ENCODE measurements at regions not wholly inside any gene's neighbourhood (a gene's known extent, or its start where the extent isn't known, plus 50 kb on each side); places are given as distances from the start of the nearest gene placed in this dataset.

DNA sequence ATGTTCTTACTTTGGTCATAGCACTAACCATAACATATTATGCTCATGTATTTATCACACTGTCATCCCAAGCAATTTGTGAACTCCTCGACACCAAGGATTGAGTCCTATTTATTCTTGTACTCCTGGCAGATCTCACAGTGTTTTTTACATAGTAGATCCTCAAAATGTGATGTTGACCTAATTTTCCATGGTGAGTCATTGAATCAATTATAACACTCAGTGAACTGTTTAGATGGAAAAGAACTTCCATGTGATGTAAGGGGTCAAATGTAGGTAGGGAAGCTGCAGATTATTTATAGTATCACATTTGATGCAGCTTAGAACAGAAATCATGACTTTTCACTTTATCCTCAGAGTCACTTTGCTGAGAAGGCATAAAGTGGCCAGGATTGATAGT is 281.9 kb upstream of the ADAMTS5 start:
- Histone ChIP-seq H3K9me3 (ENCODE audit: low read depth) (no peaks in the 10 kb centered on the region), H3K4me1 (ENCODE audit: low read depth) (no peaks in the 10 kb centered on the region), H3K36me3 (no peaks in the 10 kb centered on the region), H3K4me3 (no peak overlapping the region), H3K27ac (no peak overlapping the region), H3K27me3 (no peaks in the 10 kb centered on the region)
- TF ChIP-seq, protein P1, sequence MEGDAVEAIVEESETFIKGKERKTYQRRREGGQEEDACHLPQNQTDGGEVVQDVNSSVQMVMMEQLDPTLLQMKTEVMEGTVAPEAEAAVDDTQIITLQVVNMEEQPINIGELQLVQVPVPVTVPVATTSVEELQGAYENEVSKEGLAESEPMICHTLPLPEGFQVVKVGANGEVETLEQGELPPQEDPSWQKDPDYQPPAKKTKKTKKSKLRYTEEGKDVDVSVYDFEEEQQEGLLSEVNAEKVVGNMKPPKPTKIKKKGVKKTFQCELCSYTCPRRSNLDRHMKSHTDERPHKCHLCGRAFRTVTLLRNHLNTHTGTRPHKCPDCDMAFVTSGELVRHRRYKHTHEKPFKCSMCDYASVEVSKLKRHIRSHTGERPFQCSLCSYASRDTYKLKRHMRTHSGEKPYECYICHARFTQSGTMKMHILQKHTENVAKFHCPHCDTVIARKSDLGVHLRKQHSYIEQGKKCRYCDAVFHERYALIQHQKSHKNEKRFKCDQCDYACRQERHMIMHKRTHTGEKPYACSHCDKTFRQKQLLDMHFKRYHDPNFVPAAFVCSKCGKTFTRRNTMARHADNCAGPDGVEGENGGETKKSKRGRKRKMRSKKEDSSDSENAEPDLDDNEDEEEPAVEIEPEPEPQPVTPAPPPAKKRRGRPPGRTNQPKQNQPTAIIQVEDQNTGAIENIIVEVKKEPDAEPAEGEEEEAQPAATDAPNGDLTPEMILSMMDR (IDR thresholded peaks at IDR 0.05; ENCODE audit: low read depth, low read length), result no peak
- no peak for DNase-seq (ENCODE audit: low read depth in 1 of 2, low spot score in 1 of 2)

DNA sequence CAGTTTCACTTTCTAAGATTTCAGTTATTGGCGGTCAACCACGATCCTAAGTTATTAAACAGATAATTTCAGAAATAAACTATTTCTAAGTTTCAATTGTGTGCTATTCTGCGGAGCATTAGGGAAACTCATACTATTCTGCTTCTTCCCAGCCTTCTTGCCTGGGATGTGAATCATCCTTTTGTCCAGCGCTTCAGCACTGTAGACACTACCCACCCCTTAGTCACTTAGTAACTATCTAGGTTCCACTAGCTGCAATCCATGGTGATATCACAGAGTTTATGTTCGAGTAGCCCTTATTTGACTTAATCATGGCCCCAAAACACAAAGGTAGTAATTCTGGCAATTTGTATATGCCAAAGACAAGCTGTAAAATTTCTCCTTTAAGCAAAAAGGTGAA is 279.9 kb upstream of the ADAMTS5 start:
- TF ChIP-seq, protein P1 (IDR thresholded peaks at IDR 0.05; ENCODE audit: low read depth, low read length), result no peak
- no peak overlapping the region for H3K27ac ChIP-seq
- H3K36me3 ChIP-seq, result no peaks in the 10 kb centered on the region
- H3K27me3 ChIP-seq, result no peaks in the 10 kb centered on the region
- H3K9me3 ChIP-seq (ENCODE audit: low read depth), result no peaks in the 10 kb centered on the region
- no peaks in the 10 kb centered on the region for H3K4me1 ChIP-seq (ENCODE audit: low read depth)
- H3K4me3 ChIP-seq, result no peak overlapping the region
- DNase-seq (ENCODE audit: low read depth in 1 of 2, low spot score in 1 of 2), result peak in 1 of 2 donors; percentile 49

DNA sequence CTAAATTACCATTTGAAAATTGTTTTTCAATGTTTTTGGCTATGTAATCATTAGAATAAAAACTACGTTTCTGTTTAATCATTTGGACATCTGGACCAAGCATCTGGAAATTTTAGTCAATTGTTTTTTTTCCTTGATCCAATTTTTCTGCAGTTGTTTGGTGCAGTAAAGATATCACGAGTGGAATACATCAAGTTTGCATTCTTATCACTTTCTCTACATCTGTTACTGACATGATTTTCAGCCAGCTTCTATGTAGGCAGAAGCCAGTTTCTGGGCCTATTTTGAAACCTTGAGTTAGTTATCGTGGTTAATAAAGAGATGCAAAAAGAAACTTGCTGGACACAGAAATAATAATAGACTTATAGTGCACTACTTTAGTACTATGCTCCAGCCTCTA is 277.9 kb upstream of the ADAMTS5 start:
- TF ChIP-seq, protein P1 (IDR thresholded peaks at IDR 0.05; ENCODE audit: low read depth, low read length), result no peak
- no peak overlapping the region for H3K27ac ChIP-seq
- DNase-seq (ENCODE audit: low read depth in 1 of 2, low spot score in 1 of 2), result peak in 1 of 2 donors; percentile 22
- no peaks in the 10 kb centered on the region for H3K4me1 ChIP-seq (ENCODE audit: low read depth)
- no peaks in the 10 kb centered on the region for H3K9me3 ChIP-seq (ENCODE audit: low read depth)
- no peaks in the 10 kb centered on the region for H3K27me3 ChIP-seq
- H3K36me3 ChIP-seq, result no peaks in the 10 kb centered on the region
- H3K4me3 ChIP-seq, result no peak overlapping the region

DNA sequence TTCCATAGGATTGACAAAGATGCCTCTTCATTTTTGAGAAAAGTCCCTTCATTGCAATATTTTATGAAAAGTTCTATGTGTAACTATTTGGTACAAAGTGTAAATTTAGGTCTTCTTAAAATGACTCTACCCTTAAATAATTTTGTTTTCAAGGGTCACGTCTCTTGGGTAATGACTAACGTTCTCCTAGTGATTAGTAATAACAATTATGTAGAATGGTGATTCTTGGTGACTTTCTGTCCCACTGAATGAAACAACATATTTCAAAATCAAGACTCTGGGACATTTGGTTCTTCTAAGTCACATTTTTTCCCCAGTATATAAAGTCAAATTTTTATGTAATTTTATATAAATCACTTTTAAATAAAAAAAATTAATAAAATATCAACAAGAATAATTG is 277.5 kb upstream of the ADAMTS5 start:
- Histone ChIP-seq H3K9me3 (ENCODE audit: low read depth) (no peaks in the 10 kb centered on the region), H3K36me3 (no peaks in the 10 kb centered on the region), H3K4me1 (ENCODE audit: low read depth) (no peaks in the 10 kb centered on the region), H3K4me3 (no peak overlapping the region), H3K27ac (no peak overlapping the region), H3K27me3 (no peaks in the 10 kb centered on the region)
- peak in 1 of 2 donors; percentile 24 for DNase-seq (ENCODE audit: low read depth in 1 of 2, low spot score in 1 of 2)
- TF ChIP-seq, protein P1 (IDR thresholded peaks at IDR 0.05; ENCODE audit: low read depth, low read length), result no peak

DNA sequence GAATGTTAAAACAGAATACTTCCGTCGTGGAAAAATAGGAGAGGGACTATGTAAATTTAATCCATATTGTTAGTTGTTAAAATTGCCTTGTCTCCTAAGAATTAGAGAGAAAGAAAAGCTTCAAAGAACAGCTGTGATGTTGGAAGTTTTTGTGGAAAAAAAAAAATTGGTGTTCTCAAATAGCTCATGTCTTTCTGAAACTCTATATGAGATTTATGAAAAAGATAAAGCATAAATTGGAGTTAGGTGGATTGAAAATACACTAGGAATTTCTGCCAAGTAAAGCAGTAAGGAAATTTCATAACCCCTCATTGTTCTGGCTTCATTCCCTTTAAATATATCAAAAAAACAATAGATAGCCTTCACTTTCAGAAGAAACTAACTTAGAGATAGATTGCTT is 274.0 kb upstream of the ADAMTS5 start:
- Histone ChIP-seq H3K4me3 (no peak overlapping the region), H3K36me3 (no peaks in the 10 kb centered on the region), H3K27ac (no peak overlapping the region), H3K9me3 (ENCODE audit: low read depth) (no peaks in the 10 kb centered on the region), H3K4me1 (ENCODE audit: low read depth) (no peaks in the 10 kb centered on the region), H3K27me3 (no peaks in the 10 kb centered on the region)
- TF ChIP-seq, protein P1 (IDR thresholded peaks at IDR 0.05; ENCODE audit: low read depth, low read length), result no peak
- DNase-seq (ENCODE audit: low read depth in 1 of 2, low spot score in 1 of 2), result peak in 1 of 2 donors; percentile 36
